Spleen (tissue), 11 donors: ENCODE measurements at regions not wholly inside any gene's neighbourhood (a gene's known extent, or its start where the extent isn't known, plus 50 kb on each side); places are given as distances from the start of the nearest gene placed in this dataset.

Source experiments
- DNase-seq: peaks from one replicate; pipeline ENCODE4 v3.0.0-alpha.2; 2020
- H3K27ac ChIP-seq, 8 donors: fragments of 200-600 bp; sonication (generic) in 7 of 8; 1 replicate in 4 of 8; 2 replicates in 4 of 8; pipeline versions ENCODE4 v1.5.0 to v1.8.0; 2016 to 2021; ENCODE audit warnings: inconsistent platforms in 4 of 8, mild to moderate bottlenecking in 4 of 8, moderate library complexity in 1 of 8
- H3K27me3 ChIP-seq, 7 donors: fragments of 200-600 bp; sonication (generic) in 6 of 7; replicated peaks in 1 of 7; 1 replicate in 4 of 7; 2 replicates in 3 of 7; pipeline versions ENCODE4 v1.5.0 to v1.8.0; 2016 to 2021; ENCODE audit warnings: inconsistent platforms in 3 of 7, mild to moderate bottlenecking in 1 of 7
- H3K36me3 ChIP-seq, 6 donors: fragments of 200-600 bp; sonication (generic) in 5 of 6; 1 replicate in 4 of 6; 2 replicates in 2 of 6; pipeline versions ENCODE4 v1.5.0 to v1.8.0; 2016 to 2021; ENCODE audit warnings: inconsistent platforms in 2 of 6
- H3K4me1 ChIP-seq, 6 donors: fragments of 200-600 bp; sonication (generic) in 5 of 6; 1 replicate in 3 of 6; 2 replicates in 3 of 6; pipeline versions ENCODE4 v1.5.0 to v1.8.0; 2016 to 2021; ENCODE audit warnings: inconsistent platforms in 3 of 6
- H3K4me3 ChIP-seq, 8 donors: fragments of 200-600 bp; sonication (generic) in 7 of 8; 1 replicate in 4 of 8; 2 replicates in 4 of 8; pipeline versions ENCODE4 v1.5.0 to v1.8.0; 2016 to 2021; ENCODE audit warnings: inconsistent platforms in 4 of 8, mild to moderate bottlenecking in 4 of 8, moderate library complexity in 2 of 8
- H3K9me3 ChIP-seq, 8 donors: fragments of 200-600 bp; sonication (generic) in 7 of 8; 1 replicate in 4 of 8; 2 replicates in 4 of 8; pipeline versions ENCODE4 v1.5.0 to v1.8.0; 2016 to 2021; ENCODE audit warnings: inconsistent platforms in 4 of 8
- POLR2A ChIP-seq, 3 donors: fragments of 450-650 bp; IDR thresholded peaks; one replicate each; pipeline ENCODE4 v1.5.1; 2017; ENCODE audit warnings: antibody characterized with exemption in 3 of 3, mild to moderate bottlenecking in 1 of 3
- POLR2AphosphoS5 ChIP-seq, 3 donors: sonication (generic); formaldehyde crosslinking; IDR thresholded peaks; one replicate each; pipeline ENCODE4 v1.5.1; 2017; ENCODE audit warnings: antibody characterized with exemption in 3 of 3
- WGBS, 5 donors: extraction: QIAGEN DNeasy Blood & Tissue Kit in 3 of 5; methylation state at CpG; one replicate each; pipeline versions ENCODE4 v1.1.5 to v1.1.7; 2013 to 2018; 5-methylcytosine and 5-hydroxymethylcytosine counted together
- intact Hi-C: fragments of 100-400 bp; cut with DNase I; formaldehyde crosslinking; loops from one replicate; pipeline ENCODE4 v1.15.0; 2023; ENCODE audit warnings: low total_unique reads
- TF ChIP-seq, protein P1 (sequence below), 11 experiments: fragments of 200-600 bp in 7 of 11; fragments of 450-650 bp in 4 of 11; sonication (generic) in 4 of 11; IDR thresholded peaks in 8 of 11; conservative IDR thresholded peaks in 3 of 11; 1 replicate in 7 of 11; 2 replicates in 4 of 11; pipeline versions ENCODE4 v1.4.0 to v1.8.0; 2016 to 2021; ENCODE audit warnings: antibody characterized with exemption in 11 of 11, inconsistent platforms in 4 of 11, mild to moderate bottlenecking in 1 of 11
- donor health status: healthy with polysubstance abuse.
- donor health status: DM: no; HTN: no; CAD: no; lungs with moderate emphysema.
- donor health status: DM: no; HTN: no; CAD: no.
- donor health status: Bipolar disorder and iron deficiency.
- donor health status: healthy.
- donor health status: DM: no; HTN: no; CAD: no.
- donor health status: DM: yes; HTN: yes; CAD: no.

DNA sequence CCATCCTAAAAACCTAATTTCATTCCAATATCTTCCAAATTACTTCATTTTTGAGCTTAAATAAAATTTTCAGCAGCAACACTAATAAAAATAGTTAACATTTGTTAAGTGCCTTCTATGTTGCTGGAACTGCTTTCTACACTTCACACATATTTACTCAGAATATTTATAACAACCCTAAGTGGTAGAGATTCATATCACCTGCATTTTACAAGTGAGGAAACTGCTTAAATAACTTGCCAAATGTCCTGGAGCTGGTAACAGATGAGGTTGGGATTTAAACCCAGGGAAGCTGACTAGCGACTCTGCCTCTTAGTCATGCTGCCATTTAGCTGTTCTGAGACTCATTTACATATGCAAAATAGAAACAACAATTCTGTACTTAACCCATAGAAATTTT lies 86.1 kb upstream of the PBX1 start:
- Histone ChIP-seq H3K4me3 (no peak overlapping the region), H3K4me1 (no peaks in the 10 kb centered on the region), H3K36me3 (no peaks in the 10 kb centered on the region), H3K9me3 (no peaks in the 10 kb centered on the region), H3K27me3 (no peaks in the 10 kb centered on the region), H3K27ac (no peak overlapping the region)
- intact Hi-C loops, result no loop called here
- 55 to 71% (median 65%) methylated on average over 1 of the region's 1 CpG for WGBS, 5 donors
- DNase-seq, result no peak
- TF ChIP-seq POLR2AphosphoS5 (IDR thresholded peaks at IDR 0.05) (no peak), POLR2A (IDR thresholded peaks at IDR 0.05) (no peak)

DNA sequence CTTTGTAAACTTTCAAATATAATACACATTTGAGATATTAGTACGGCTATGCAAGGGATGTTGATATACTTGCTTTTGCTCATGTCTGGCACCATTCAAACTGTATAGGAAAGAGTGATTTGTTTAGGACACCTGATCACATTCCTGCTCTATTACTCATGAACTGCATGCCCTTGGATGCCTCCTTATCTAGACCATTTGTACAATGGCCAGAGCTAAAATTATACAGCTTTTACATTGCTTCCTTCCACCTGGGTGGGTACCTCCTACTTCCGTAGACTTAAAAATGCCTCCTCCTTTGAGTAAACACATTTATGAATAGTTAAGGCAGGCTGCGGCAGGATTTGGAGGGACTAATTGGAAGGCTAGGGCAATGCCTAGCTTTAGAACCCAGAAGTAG lies 85.4 kb upstream of the PBX1 start:
- Histone ChIP-seq H3K36me3 (no peaks in the 10 kb centered on the region), H3K27me3 (no peaks in the 10 kb centered on the region), H3K4me1 (no peaks in the 10 kb centered on the region), H3K9me3 (no peaks in the 10 kb centered on the region), H3K27ac (no peak overlapping the region), H3K4me3 (no peak overlapping the region)
- TF ChIP-seq, protein P1, sequence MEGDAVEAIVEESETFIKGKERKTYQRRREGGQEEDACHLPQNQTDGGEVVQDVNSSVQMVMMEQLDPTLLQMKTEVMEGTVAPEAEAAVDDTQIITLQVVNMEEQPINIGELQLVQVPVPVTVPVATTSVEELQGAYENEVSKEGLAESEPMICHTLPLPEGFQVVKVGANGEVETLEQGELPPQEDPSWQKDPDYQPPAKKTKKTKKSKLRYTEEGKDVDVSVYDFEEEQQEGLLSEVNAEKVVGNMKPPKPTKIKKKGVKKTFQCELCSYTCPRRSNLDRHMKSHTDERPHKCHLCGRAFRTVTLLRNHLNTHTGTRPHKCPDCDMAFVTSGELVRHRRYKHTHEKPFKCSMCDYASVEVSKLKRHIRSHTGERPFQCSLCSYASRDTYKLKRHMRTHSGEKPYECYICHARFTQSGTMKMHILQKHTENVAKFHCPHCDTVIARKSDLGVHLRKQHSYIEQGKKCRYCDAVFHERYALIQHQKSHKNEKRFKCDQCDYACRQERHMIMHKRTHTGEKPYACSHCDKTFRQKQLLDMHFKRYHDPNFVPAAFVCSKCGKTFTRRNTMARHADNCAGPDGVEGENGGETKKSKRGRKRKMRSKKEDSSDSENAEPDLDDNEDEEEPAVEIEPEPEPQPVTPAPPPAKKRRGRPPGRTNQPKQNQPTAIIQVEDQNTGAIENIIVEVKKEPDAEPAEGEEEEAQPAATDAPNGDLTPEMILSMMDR (IDR thresholded peaks at IDR 0.05 in 8 of 11, conservative IDR thresholded peaks at IDR 0.05 in 3 of 11), result no peak
- TF ChIP-seq POLR2A (IDR thresholded peaks at IDR 0.05) (no peak), POLR2AphosphoS5 (IDR thresholded peaks at IDR 0.05) (no peak)
- 74 to 83% (median 79%) methylated on average over 3 of the region's 3 CpGs for WGBS, 5 donors
- intact Hi-C loops, result no loop called here
- no peak for DNase-seq

DNA sequence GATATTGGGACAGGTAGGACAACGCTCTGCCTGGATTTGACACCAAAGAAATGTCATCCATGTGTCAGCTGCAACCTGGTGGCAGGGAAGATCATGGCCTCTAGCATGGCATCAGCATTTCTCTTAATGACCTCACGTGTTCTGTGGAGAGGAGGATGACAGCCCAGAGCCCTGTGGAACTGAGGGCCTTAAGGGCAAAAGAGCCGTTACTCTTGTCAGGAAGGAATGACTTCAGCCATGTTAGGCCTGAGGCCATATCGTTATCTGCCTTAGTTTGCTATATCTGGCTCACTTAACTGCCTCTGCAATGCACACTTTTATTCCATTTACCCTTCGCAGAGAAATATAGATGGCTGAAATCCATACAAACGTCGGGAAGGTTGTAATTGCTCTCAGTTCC lies 83.2 kb upstream of the PBX1 start:
- H3K27me3 ChIP-seq, result no peaks in the 10 kb centered on the region
- no peak overlapping the region for H3K27ac ChIP-seq
- no peaks in the 10 kb centered on the region for H3K36me3 ChIP-seq
- no peaks in the 10 kb centered on the region for H3K4me1 ChIP-seq
- intact Hi-C loops, result no loop called here
- DNase-seq, result no peak
- 79 to 93% (median 85%) methylated on average over 7 of the region's 7 CpGs for WGBS, 5 donors
- H3K9me3 ChIP-seq, result no peaks in the 10 kb centered on the region
- H3K4me3 ChIP-seq, result no peak overlapping the region
- TF ChIP-seq POLR2A (IDR thresholded peaks at IDR 0.05), result no peak
- TF ChIP-seq, protein P1 (IDR thresholded peaks at IDR 0.05 in 8 of 11, conservative IDR thresholded peaks at IDR 0.05 in 3 of 11), result no peak
- no peak for TF ChIP-seq POLR2AphosphoS5 (IDR thresholded peaks at IDR 0.05)

DNA sequence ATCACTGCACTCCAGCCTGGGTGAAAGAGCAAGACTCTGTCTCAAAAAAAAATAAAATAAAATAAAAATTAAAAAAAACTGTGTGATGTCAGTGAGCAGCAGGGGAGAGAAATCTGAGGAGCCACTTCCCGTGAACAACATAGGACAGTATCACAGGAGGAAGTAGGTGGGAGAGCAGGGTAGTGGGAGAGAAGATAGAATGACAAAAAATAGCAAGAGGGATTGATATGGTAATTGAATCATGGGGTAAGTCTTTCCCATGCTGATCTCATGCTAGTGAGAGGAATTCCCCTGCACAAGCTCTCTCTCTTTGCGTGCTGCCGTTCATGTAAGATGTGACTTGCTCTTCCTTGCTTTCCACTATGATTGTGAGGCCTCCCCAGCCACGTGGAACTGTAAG lies 81.6 kb upstream of the PBX1 start:
- TF ChIP-seq, protein P1 (IDR thresholded peaks at IDR 0.05 in 8 of 11, conservative IDR thresholded peaks at IDR 0.05 in 3 of 11), result no peak
- TF ChIP-seq POLR2A (IDR thresholded peaks at IDR 0.05) (no peak), POLR2AphosphoS5 (IDR thresholded peaks at IDR 0.05) (no peak)
- intact Hi-C loops, result no loop called here
- 76 to 82% (median 82%) methylated on average over 4 of the region's 4 CpGs for WGBS, 5 donors
- no peaks in the 10 kb centered on the region for H3K4me1 ChIP-seq
- H3K9me3 ChIP-seq, result no peaks in the 10 kb centered on the region
- H3K4me3 ChIP-seq, result no peak overlapping the region
- no peaks in the 10 kb centered on the region for H3K27me3 ChIP-seq
- DNase-seq, result no peak
- no peak overlapping the region for H3K27ac ChIP-seq
- H3K36me3 ChIP-seq, result no peaks in the 10 kb centered on the region

DNA sequence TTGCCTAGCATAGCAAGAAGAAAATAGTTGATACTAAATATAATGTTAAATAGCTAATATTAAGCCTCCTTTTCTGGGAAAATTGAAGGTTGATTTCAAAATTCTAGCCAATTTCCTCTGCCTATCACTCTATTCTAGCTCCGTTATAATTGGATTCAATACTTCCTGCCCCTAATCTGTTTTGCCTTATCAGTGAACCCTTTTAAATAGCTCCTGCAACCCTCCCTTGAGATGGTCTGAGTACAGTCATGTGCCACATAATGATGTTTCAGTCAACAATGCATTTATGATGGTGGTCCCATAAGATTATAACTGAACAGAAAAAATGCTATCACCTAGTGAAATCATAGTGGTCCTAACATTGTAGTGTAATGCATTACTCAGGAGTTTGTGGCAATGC lies 79.7 kb upstream of the PBX1 start:
- Histone ChIP-seq H3K4me3 (no peak overlapping the region), H3K4me1 (no peaks in the 10 kb centered on the region), H3K27me3 (no peaks in the 10 kb centered on the region), H3K36me3 (no peaks in the 10 kb centered on the region), H3K9me3 (no peaks in the 10 kb centered on the region), H3K27ac (no peak overlapping the region)
- TF ChIP-seq, protein P1 (IDR thresholded peaks at IDR 0.05 in 8 of 11, conservative IDR thresholded peaks at IDR 0.05 in 3 of 11), result no peak
- TF ChIP-seq POLR2AphosphoS5 (IDR thresholded peaks at IDR 0.05) (no peak), POLR2A (IDR thresholded peaks at IDR 0.05) (no peak)
- DNase-seq, result no peak
- WGBS, 5 donors, result 50 to 75% (median 61%) methylated on average over 1 of the region's 1 CpG
- intact Hi-C loops, result no loop called here
